K562 (cell line): ENCODE measurements at regions not wholly inside any gene's neighbourhood (a gene's known extent, or its start where the extent isn't known, plus 50 kb on each side); places are given as distances from the start of the nearest gene placed in this dataset.

Experiments used
- ATAC-seq: fragments of 200-7000 bp; cut with Tn5 transposase; 3 replicates; pipeline ENCODE4 v1.9.1; 2020; ENCODE audit warnings: moderate library complexity
- BruUV-seq: library from RNA; stranded (reverse); fragments of 400-500 nt; replicated peaks from 2 replicates; lab custom pipeline; 2021; lab: Mats Ljungman, UMichigan
- CTCF ChIA-PET: fragments of 300-600 bp; formaldehyde crosslinking; extraction: SDS; loops from one replicate; lab custom pipeline; 2021; ENCODE audit warnings: low intra/inter-chr PET ratio; lab: Yijun Ruan, JAX
- POLR2A ChIA-PET: fragments of 300-600, 350-650 bp; sonication (Branson Sonifier 250); formaldehyde crosslinking; extraction: SDS; loops from one replicate; lab custom pipeline; 2021; ENCODE audit warnings: antibody characterized with exemption, inconsistent platforms; lab: Yijun Ruan, JAX
- DNase-seq, 4 experiments: peaks; one replicate each; pipeline versions ENCODE4 v3.0.0 to v3.0.0-alpha.2; 2011 to 2018; ENCODE audit warnings: low spot score in 3 of 4, mixed read lengths in 3 of 4; ENCODE audit errors: extremely low read depth in 1 of 4
- FAIRE-seq: peaks from 2 replicates; lab custom pipeline; 2011; peaks lifted over from hg19 to GRCh38; lab: Jason Lieb, UNC
- H2AFZ ChIP-seq: 2 replicates; pipeline ENCODE4 v1.6.0; 2011; ENCODE audit warnings: low read depth, low read length, control low read depth, inconsistent platforms
- H3K27ac ChIP-seq: fragments of 200-600 bp; 3 replicates; pipeline ENCODE4 v1.8.0; 2011; ENCODE audit warnings: low read depth, mild to moderate bottlenecking, control low read depth, inconsistent platforms, low read length, moderate library complexity, mixed read lengths; ENCODE audit errors: extremely low read depth
- H3K27me3 ChIP-seq, 2 experiments: fragments of 300-600 bp in 1 of 2; 2 replicates in 1 of 2; 3 replicates in 1 of 2; pipeline versions ENCODE4 v1.6.0 to v1.8.0; 2011; ENCODE audit warnings: inconsistent platforms in 2 of 2, low read length in 2 of 2, mild to moderate bottlenecking in 1 of 2, mixed read lengths in 1 of 2, moderate library complexity in 1 of 2; ENCODE audit not compliant: control insufficient read depth in 2 of 2, insufficient read depth in 2 of 2
- H3K36me3 ChIP-seq: fragments of 300-600 bp; 3 replicates; pipeline ENCODE4 v1.8.0; 2011; ENCODE audit warnings: mild to moderate bottlenecking, low read length, inconsistent platforms; ENCODE audit not compliant: control insufficient read depth, insufficient read depth
- H3K4me1 ChIP-seq, 2 experiments: fragments of 200-600 bp in 1 of 2; replicated peaks in 1 of 2; 2 replicates in 1 of 2; 3 replicates in 1 of 2; pipeline versions ENCODE4 v1.5.1 to v1.8.0; 2011; ENCODE audit warnings: inconsistent platforms in 2 of 2, low read length in 2 of 2, mild to moderate bottlenecking in 1 of 2, mixed read lengths in 1 of 2, moderate library complexity in 1 of 2; ENCODE audit not compliant: control insufficient read depth in 2 of 2, insufficient read depth in 2 of 2
- H3K4me2 ChIP-seq: 2 replicates; pipeline ENCODE4 v1.6.1; 2011; ENCODE audit warnings: low read length, control low read depth, inconsistent platforms, mixed read lengths; ENCODE audit not compliant: insufficient read depth
- H3K4me3 ChIP-seq: fragments of 200-600 bp; sonication (generic), shearing (Covaris generic); 2 replicates; pipeline ENCODE4 v1.5.1; 2016; ENCODE audit warnings: control low read depth, inconsistent platforms
- H3K79me2 ChIP-seq: fragments of 200-600 bp; 3 replicates; pipeline ENCODE4 v1.8.0; 2011; ENCODE audit warnings: low read length, inconsistent platforms; ENCODE audit not compliant: control insufficient read depth, insufficient read depth
- H3K9ac ChIP-seq, 2 experiments: 2 replicates each; pipeline versions ENCODE4 v1.6.0 to v1.6.1; 2011; ENCODE audit warnings: low read depth in 2 of 2, low read length in 2 of 2, control low read depth in 1 of 2, inconsistent platforms in 1 of 2, mild to moderate bottlenecking in 1 of 2, mixed read lengths in 1 of 2; ENCODE audit not compliant: insufficient read depth in 1 of 2
- H3K9me1 ChIP-seq: one replicate; pipeline ENCODE4 v1.6.0; 2011; ENCODE audit warnings: inconsistent platforms, mild to moderate bottlenecking, low read length, moderate library complexity; ENCODE audit not compliant: control insufficient read depth, insufficient read depth
- H3K9me3 ChIP-seq: replicated peaks from 2 replicates; pipeline ENCODE4 v1.5.1; 2011; ENCODE audit warnings: low read depth, low read length, inconsistent platforms; ENCODE audit not compliant: control insufficient read depth, insufficient read depth
- H4K20me1 ChIP-seq: replicated peaks from 2 replicates; pipeline ENCODE4 v1.6.1; 2011; ENCODE audit warnings: low read length, inconsistent platforms, mixed read lengths; ENCODE audit not compliant: control insufficient read depth, insufficient read depth
- DNMT1 ChIP-seq: fragments of 450-650 bp; IDR thresholded peaks from 2 replicates; pipeline ENCODE4 v1.6.1; 2016; ENCODE audit warnings: antibody characterized with exemption, mild to moderate bottlenecking
- FOXK1 ChIP-seq: sonication (generic); formaldehyde crosslinking; IDR thresholded peaks from 2 replicates; pipeline ENCODE4 v1.8.0; 2022; ENCODE audit warnings: missing genetic modification reagents, mild to moderate bottlenecking, borderline replicate concordance
- MTA2 ChIP-seq: fragments of 450-650 bp; IDR thresholded peaks from 2 replicates; pipeline ENCODE4 v1.6.1; 2016; ENCODE audit warnings: low read depth
- SNRNP70 ChIP-seq: fragments of 200-400 bp; formaldehyde crosslinking; optimal IDR thresholded peaks from 2 replicates; pipeline ENCODE3; 2017; ENCODE audit warnings: low read depth, low read length
- ZNF212 ChIP-seq: fragments of 450-650 bp; formaldehyde crosslinking; IDR thresholded peaks from 2 replicates; pipeline ENCODE4 v1.4.0; 2020; ENCODE audit warnings: mild to moderate bottlenecking
- ZNF507 ChIP-seq: conservative IDR thresholded peaks from 2 replicates; pipeline ENCODE4 v1.6.1; 2017; ENCODE audit warnings: missing genetic modification characterization, missing compliant biosample characterization
- in situ Hi-C: fragments of 300-500 bp; cut with MboI; formaldehyde crosslinking; loops from 4 replicates; pipeline ENCODE4 v1.15.0; 2018; ENCODE audit warnings: inconsistent platforms, mixed read lengths
- intact Hi-C: fragments of 100-400 bp; cut with micrococcal nuclease; formaldehyde crosslinking; loops from 2 replicates; pipeline ENCODE4 v1.14.2; 2022
- TF ChIP-seq, protein P1 (sequence below), 3 experiments: fragments of 200-800 bp in 1 of 3; fragments of 250-450 bp in 1 of 3; fragments of 450-650 bp in 1 of 3; sonication (Bioruptor Pico) in 1 of 3; sonication (Bioruptor generic) in 1 of 3; formaldehyde crosslinking in 1 of 3; IDR thresholded peaks; 2 replicates each; pipeline versions ENCODE4 v1.6.1 to v1.8.0; 2016 to 2022; ENCODE audit warnings: mild to moderate bottlenecking in 2 of 3, missing genetic modification characterization in 2 of 3, missing compliant biosample characterization in 1 of 3, moderate library complexity in 1 of 3
- TF ChIP-seq, protein P2 (sequence below), 2 experiments: fragments of 450-650 bp; IDR thresholded peaks; 2 replicates each; pipeline ENCODE4 v1.6.1; 2016
- TF ChIP-seq, protein P3 (sequence below): fragments of 450-650 bp; IDR thresholded peaks from 2 replicates; pipeline ENCODE4 v1.6.1; 2016; ENCODE audit warnings: missing biosample characterization, missing genetic modification characterization
- TF ChIP-seq, protein P4 (sequence below): fragments of 200-400 bp; formaldehyde crosslinking; IDR thresholded peaks from 2 replicates; pipeline ENCODE4 v1.6.1; 2017; ENCODE audit warnings: mild to moderate bottlenecking, low read depth, low read length, moderate library complexity
- TF ChIP-seq, protein P5 (sequence below): sonication (generic); formaldehyde crosslinking; IDR thresholded peaks from 2 replicates; pipeline ENCODE4 v1.8.1; 2022; ENCODE audit warnings: missing genetic modification reagents
- TF ChIP-seq, protein P6 (sequence below): sonication (generic); formaldehyde crosslinking; IDR thresholded peaks from 2 replicates; pipeline ENCODE4 v1.9.0; 2022; ENCODE audit warnings: mild to moderate bottlenecking, missing genetic modification reagents

DNA sequence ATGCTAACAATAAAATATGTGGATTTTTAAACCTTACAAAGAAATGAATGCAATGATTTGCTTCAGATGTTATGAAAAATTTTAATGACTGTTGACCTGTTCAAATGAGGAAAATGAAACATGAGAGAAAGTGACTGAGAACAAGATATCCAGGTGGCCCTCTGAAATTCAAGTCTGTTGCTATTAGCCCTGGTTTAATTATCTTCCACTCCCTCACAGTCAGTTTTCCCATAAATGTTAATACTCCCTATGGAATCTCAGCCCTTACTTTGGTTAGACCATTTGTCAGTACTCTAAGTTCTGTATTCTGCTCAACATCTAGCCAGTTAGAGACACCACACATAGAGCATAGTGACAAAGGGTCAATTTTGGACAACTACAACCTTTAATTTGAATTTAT lies 327.8 kb downstream of the PDGFC start:
- Histone ChIP-seq H3K4me3 (no peak overlapping the region), H3K27ac (no peak overlapping the region), H3K4me2 (no peak overlapping the region), H3K9ac (no peak overlapping the region), H3K79me2 (no peaks in the 10 kb centered on the region), H3K27me3 (no peaks in the 10 kb centered on the region), H3K9me1 (no peaks in the 10 kb centered on the region), H3K9me3 (no peaks in the 10 kb centered on the region), H3K4me1 (no peaks in the 10 kb centered on the region), H3K36me3 (no peaks in the 10 kb centered on the region), H2AFZ (no peak overlapping the region), H4K20me1 (no peaks in the 10 kb centered on the region)
- no TSS peak for BruUV-seq
- intact Hi-C loops = no loop called here
- no peak for FAIRE-seq
- ATAC-seq = no peak
- DNase-seq = no peak
- POLR2A ChIA-PET = no interaction called here
- in situ Hi-C loops = no loop called here
- CTCF ChIA-PET = no interaction called here
- no peak for TF ChIP-seq ZNF212
- TF ChIP-seq, protein P1, sequence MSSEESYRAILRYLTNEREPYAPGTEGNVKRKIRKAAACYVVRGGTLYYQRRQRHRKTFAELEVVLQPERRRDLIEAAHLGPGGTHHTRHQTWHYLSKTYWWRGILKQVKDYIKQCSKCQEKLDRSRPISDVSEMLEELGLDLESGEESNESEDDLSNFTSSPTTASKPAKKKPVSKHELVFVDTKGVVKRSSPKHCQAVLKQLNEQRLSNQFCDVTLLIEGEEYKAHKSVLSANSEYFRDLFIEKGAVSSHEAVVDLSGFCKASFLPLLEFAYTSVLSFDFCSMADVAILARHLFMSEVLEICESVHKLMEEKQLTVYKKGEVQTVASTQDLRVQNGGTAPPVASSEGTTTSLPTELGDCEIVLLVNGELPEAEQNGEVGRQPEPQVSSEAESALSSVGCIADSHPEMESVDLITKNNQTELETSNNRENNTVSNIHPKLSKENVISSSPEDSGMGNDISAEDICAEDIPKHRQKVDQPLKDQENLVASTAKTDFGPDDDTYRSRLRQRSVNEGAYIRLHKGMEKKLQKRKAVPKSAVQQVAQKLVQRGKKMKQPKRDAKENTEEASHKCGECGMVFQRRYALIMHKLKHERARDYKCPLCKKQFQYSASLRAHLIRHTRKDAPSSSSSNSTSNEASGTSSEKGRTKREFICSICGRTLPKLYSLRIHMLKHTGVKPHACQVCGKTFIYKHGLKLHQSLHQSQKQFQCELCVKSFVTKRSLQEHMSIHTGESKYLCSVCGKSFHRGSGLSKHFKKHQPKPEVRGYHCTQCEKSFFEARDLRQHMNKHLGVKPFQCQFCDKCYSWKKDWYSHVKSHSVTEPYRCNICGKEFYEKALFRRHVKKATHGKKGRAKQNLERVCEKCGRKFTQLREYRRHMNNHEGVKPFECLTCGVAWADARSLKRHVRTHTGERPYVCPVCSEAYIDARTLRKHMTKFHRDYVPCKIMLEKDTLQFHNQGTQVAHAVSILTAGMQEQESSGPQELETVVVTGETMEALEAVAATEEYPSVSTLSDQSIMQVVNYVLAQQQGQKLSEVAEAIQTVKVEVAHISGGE (CRISPR knock-in tag; IDR thresholded peaks at IDR 0.05) = no peak
- TF ChIP-seq, protein P2, sequence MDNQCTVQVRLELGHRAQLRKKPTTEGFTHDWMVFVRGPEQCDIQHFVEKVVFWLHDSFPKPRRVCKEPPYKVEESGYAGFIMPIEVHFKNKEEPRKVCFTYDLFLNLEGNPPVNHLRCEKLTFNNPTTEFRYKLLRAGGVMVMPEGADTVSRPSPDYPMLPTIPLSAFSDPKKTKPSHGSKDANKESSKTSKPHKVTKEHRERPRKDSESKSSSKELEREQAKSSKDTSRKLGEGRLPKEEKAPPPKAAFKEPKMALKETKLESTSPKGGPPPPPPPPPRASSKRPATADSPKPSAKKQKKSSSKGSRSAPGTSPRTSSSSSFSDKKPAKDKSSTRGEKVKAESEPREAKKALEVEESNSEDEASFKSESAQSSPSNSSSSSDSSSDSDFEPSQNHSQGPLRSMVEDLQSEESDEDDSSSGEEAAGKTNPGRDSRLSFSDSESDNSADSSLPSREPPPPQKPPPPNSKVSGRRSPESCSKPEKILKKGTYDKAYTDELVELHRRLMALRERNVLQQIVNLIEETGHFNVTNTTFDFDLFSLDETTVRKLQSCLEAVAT (IDR thresholded peaks at IDR 0.05) = no peak
- TF ChIP-seq DNMT1 = no peak
- TF ChIP-seq, protein P3, sequence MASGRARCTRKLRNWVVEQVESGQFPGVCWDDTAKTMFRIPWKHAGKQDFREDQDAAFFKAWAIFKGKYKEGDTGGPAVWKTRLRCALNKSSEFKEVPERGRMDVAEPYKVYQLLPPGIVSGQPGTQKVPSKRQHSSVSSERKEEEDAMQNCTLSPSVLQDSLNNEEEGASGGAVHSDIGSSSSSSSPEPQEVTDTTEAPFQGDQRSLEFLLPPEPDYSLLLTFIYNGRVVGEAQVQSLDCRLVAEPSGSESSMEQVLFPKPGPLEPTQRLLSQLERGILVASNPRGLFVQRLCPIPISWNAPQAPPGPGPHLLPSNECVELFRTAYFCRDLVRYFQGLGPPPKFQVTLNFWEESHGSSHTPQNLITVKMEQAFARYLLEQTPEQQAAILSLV (tag) = no peak
- no peak for TF ChIP-seq SNRNP70
- TF ChIP-seq MTA2 = no peak
- TF ChIP-seq, protein P4, sequence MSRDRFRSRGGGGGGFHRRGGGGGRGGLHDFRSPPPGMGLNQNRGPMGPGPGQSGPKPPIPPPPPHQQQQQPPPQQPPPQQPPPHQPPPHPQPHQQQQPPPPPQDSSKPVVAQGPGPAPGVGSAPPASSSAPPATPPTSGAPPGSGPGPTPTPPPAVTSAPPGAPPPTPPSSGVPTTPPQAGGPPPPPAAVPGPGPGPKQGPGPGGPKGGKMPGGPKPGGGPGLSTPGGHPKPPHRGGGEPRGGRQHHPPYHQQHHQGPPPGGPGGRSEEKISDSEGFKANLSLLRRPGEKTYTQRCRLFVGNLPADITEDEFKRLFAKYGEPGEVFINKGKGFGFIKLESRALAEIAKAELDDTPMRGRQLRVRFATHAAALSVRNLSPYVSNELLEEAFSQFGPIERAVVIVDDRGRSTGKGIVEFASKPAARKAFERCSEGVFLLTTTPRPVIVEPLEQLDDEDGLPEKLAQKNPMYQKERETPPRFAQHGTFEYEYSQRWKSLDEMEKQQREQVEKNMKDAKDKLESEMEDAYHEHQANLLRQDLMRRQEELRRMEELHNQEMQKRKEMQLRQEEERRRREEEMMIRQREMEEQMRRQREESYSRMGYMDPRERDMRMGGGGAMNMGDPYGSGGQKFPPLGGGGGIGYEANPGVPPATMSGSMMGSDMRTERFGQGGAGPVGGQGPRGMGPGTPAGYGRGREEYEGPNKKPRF = no peak
- TF ChIP-seq, protein P5, sequence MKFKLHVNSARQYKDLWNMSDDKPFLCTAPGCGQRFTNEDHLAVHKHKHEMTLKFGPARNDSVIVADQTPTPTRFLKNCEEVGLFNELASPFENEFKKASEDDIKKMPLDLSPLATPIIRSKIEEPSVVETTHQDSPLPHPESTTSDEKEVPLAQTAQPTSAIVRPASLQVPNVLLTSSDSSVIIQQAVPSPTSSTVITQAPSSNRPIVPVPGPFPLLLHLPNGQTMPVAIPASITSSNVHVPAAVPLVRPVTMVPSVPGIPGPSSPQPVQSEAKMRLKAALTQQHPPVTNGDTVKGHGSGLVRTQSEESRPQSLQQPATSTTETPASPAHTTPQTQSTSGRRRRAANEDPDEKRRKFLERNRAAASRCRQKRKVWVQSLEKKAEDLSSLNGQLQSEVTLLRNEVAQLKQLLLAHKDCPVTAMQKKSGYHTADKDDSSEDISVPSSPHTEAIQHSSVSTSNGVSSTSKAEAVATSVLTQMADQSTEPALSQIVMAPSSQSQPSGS (CRISPR knock-in tag) = no peak
- TF ChIP-seq, protein P6, sequence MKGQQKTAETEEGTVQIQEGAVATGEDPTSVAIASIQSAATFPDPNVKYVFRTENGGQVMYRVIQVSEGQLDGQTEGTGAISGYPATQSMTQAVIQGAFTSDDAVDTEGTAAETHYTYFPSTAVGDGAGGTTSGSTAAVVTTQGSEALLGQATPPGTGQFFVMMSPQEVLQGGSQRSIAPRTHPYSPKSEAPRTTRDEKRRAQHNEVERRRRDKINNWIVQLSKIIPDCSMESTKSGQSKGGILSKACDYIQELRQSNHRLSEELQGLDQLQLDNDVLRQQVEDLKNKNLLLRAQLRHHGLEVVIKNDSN (CRISPR knock-in tag) = no peak
- no peak for TF ChIP-seq ZNF507 (tag)
- TF ChIP-seq FOXK1 (CRISPR knock-in tag) = no peak
